ENCODE measurements at regions not wholly inside any gene's neighbourhood (a gene's known extent, or its start where the extent isn't known, plus 50 kb on each side); places are given as distances from the start of the nearest gene placed in this dataset.

DNA sequence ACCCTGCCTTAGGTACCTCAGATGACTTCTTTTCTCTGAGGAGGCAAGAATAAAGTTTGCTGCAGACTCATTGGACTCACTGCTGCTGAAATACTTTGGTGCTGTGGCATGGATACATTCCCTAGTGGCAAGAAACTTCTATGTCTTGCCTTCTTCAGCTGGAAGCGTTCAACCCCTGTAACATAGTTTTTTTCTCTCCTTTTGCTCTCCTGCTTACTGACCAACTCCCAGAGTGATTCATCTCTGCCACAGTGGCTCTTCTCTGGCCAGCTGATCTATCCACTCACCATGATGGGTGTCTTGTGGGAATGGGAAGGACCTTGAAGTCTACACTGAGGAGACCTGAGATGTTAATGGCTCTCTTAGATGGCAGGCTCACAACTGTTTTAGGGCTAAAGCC lies 309.3 kb upstream of the LRRTM4 start:
- H3K4me1 ChIP-seq: no peaks in the 10 kb centered on the region
- WGBS, 2 donors: 92 to 95% methylated on average over 1 of the region's 1 CpG
- no peak overlapping the region for H3K4me3 ChIP-seq
- H3K9me3 ChIP-seq: no peaks in the 10 kb centered on the region
- no peaks in the 10 kb centered on the region for H3K36me3 ChIP-seq (ENCODE audit: low read depth, missing control alignments)
- intact Hi-C loops (cut with DNase I; ENCODE audit: low total_unique reads): no loop called here
- no peak for DNase-seq
- H3K27me3 ChIP-seq: no peaks in the 10 kb centered on the region
- TF ChIP-seq, protein P1, sequence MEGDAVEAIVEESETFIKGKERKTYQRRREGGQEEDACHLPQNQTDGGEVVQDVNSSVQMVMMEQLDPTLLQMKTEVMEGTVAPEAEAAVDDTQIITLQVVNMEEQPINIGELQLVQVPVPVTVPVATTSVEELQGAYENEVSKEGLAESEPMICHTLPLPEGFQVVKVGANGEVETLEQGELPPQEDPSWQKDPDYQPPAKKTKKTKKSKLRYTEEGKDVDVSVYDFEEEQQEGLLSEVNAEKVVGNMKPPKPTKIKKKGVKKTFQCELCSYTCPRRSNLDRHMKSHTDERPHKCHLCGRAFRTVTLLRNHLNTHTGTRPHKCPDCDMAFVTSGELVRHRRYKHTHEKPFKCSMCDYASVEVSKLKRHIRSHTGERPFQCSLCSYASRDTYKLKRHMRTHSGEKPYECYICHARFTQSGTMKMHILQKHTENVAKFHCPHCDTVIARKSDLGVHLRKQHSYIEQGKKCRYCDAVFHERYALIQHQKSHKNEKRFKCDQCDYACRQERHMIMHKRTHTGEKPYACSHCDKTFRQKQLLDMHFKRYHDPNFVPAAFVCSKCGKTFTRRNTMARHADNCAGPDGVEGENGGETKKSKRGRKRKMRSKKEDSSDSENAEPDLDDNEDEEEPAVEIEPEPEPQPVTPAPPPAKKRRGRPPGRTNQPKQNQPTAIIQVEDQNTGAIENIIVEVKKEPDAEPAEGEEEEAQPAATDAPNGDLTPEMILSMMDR (IDR thresholded peaks at IDR 0.05): no peak
- no peak for TF ChIP-seq POLR2A (IDR thresholded peaks at IDR 0.05)
- H3K27ac ChIP-seq: no peak overlapping the region

GRCh38 chr2:77831898-77832297 lies 309.7 kb upstream of the LRRTM4 start:
- no peaks in the 10 kb centered on the region for H3K27me3 ChIP-seq
- WGBS, 2 donors: 0 to 83% methylated on average over 1 of the region's 1 CpG
- no peak for DNase-seq
- H3K4me1 ChIP-seq: no peaks in the 10 kb centered on the region
- no peaks in the 10 kb centered on the region for H3K9me3 ChIP-seq
- no peak overlapping the region for H3K4me3 ChIP-seq
- H3K36me3 ChIP-seq (ENCODE audit: low read depth, missing control alignments): no peaks in the 10 kb centered on the region
- TF ChIP-seq, protein P1 (IDR thresholded peaks at IDR 0.05): no peak
- TF ChIP-seq POLR2A (IDR thresholded peaks at IDR 0.05): no peak
- H3K27ac ChIP-seq: no peak overlapping the region
- intact Hi-C loops (cut with DNase I; ENCODE audit: low total_unique reads): no loop called here

- 83 to 88% methylated on average over 3 of the region's 3 CpGs for WGBS, 2 donors
- no peaks in the 10 kb centered on the region for H3K9me3 ChIP-seq
- intact Hi-C loops (cut with DNase I; ENCODE audit: low total_unique reads): no loop called here
Observed at GRCh38 chr2:77834360-77835002, 312.3 kb upstream of the LRRTM4 start.

GRCh38 chr2:77838441-77838840 lies 316.3 kb upstream of the LRRTM4 start:
- Histone ChIP-seq H3K4me3 (no peak overlapping the region), H3K9me3 (no peaks in the 10 kb centered on the region), H3K27ac (no peak overlapping the region), H3K27me3 (no peaks in the 10 kb centered on the region), H3K4me1 (no peaks in the 10 kb centered on the region), H3K36me3 (ENCODE audit: low read depth, missing control alignments) (no peaks in the 10 kb centered on the region)
- TF ChIP-seq, protein P1 (IDR thresholded peaks at IDR 0.05): no peak
- no peak for TF ChIP-seq POLR2A (IDR thresholded peaks at IDR 0.05)
- DNase-seq: no peak
- intact Hi-C loops (cut with DNase I; ENCODE audit: low total_unique reads): no loop called here

More at GRCh38 chr2:77834360-77835002, 312.3 kb upstream of the LRRTM4 start:
- H3K27me3 ChIP-seq: no peaks in the 10 kb centered on the region
- no peak overlapping the region for H3K27ac ChIP-seq
- H3K36me3 ChIP-seq (ENCODE audit: low read depth, missing control alignments): no peaks in the 10 kb centered on the region
- H3K4me3 ChIP-seq: no peak overlapping the region
- no peak for DNase-seq
- TF ChIP-seq, protein P1 (IDR thresholded peaks at IDR 0.05): no peak
- TF ChIP-seq POLR2A (IDR thresholded peaks at IDR 0.05): no peak
- H3K4me1 ChIP-seq: no peaks in the 10 kb centered on the region

DNA sequence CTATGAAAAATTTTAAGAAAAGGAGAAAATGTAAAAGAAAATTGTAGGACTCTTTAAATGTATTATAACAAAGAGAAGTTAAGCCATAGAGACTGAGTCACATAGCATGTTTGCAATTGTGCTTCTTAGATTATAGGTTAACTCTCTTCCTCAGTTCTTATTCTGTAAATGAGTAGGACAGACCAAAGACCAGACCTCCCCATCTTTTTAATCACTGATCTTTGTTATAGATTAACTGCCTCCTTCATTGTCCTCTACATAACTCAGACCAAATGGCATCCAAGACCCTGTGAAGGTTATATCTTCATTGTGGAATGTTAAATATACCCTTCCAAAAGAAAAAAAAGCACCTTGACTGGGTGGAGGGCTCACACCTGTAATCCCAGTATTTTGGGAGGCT lies 316.9 kb upstream of the LRRTM4 start:
- intact Hi-C loops (cut with DNase I; ENCODE audit: low total_unique reads): no loop called here
- H3K36me3 ChIP-seq (ENCODE audit: low read depth, missing control alignments): no peaks in the 10 kb centered on the region
- TF ChIP-seq POLR2A (IDR thresholded peaks at IDR 0.05): no peak
- TF ChIP-seq, protein P1 (IDR thresholded peaks at IDR 0.05): no peak

More for the DNA sequence above, 316.9 kb upstream of the LRRTM4 start:
- Histone ChIP-seq H3K27ac (no peak overlapping the region), H3K4me3 (no peak overlapping the region), H3K9me3 (no peaks in the 10 kb centered on the region), H3K27me3 (no peaks in the 10 kb centered on the region), H3K4me1 (no peaks in the 10 kb centered on the region)
- no peak for DNase-seq

Measured in testis (tissue), 2 donors.